ENCODE measurements at regions not wholly inside any gene's neighbourhood (a gene's known extent, or its start where the extent isn't known, plus 50 kb on each side); places are given as distances from the start of the nearest gene placed in this dataset.

DNA sequence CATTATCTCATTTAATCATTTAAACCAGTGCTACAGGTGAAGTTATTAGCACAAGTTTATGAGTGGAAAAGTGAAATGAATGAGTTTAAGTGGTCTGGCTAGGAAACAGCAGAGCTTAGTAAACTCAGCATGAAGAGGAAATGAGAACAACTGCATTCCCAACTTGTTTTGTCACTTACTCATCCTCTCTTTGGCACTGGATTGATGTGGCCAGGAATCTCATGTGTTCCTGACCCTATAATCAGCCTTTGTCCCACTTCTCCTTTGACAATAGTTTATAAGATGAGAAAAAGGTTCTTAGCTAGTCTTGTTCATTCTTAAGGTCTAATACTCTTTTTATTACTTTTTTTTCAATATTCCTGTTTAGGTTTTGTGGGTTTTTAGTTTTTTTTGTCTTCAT is 559.2 kb upstream of the TLE4 start:
- peak; percentile 96 for DNase-seq (ENCODE audit: low read depth)

DNA sequence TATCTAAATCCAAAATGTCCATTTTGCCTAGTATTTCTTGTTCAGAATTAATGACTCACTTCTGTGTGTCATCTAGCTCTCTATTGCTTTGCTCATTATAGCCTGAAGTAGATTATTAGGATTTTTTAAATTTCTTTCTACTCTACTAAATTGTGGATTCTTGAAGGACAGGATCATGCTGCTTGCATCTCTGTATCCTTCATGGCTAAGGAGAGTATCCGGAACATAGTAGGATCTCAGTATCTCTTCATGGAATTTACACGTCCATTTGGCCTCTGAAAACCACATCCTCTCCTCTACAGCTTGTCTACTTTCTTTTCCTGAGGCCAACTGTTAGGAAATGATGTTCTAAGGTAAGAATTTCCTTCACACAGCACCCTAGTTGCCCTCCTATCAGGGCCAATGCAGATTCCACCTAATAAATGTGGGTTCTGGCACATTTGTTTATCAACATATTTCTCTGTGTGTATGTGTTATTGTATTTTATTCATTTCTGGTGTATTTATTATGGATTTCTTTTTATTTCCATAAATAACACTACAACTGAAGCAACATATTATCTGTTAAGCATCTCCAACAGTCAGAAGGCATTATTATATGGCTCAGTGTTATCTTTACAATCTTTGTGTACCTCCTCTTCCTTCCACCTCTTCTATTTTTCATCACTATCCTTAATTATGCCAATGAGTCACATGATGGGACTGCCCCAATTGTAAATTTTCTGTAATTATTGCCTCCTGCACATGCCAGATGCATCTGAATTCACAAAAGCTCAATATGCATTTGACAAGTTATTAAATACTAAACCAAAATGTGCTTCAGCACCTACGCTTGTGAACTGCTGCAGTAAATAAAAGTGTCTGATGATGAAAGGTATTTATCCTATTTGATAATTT is 557.8 kb upstream of the TLE4 start:
- peak; percentile 93 for DNase-seq (ENCODE audit: low read depth)

DNA sequence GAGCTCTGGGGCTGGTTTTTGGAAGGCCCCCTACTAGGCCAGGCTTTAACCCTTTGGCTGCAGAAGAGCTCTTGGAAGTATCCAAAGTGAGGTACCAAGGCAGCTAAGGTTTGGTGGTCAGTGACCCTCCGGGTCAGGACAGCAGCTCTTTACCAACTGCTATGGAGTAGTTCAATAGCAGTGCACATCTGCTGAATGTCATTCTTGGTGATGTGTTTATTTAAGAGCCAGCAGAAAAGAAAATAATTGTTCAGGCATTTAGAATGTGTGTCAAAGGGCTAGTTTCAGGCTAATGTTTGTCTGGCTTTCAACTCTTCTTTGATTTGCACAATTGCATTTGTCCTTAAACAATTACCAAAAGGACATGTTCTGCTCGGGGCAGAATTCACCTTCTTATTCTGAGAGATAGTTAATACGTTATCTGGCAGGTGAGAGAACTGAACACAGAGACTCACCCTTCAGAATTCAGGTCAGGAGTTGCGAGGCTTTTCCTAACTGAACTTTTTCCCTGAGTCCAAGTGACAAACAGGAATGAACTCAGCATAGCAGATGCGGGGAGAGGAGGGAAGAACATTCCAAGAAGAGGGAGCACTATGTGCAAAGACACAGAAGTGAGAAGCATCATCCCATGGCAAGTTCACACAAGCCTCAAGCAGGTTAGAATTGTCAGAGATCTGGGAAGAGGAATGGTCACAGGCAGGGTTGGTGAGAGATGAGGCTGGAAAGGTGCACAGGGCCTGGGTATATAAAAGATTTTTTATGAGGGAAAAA is 556.7 kb upstream of the TLE4 start:
- DNase-seq (ENCODE audit: low read depth) = peak; percentile 69

DNA sequence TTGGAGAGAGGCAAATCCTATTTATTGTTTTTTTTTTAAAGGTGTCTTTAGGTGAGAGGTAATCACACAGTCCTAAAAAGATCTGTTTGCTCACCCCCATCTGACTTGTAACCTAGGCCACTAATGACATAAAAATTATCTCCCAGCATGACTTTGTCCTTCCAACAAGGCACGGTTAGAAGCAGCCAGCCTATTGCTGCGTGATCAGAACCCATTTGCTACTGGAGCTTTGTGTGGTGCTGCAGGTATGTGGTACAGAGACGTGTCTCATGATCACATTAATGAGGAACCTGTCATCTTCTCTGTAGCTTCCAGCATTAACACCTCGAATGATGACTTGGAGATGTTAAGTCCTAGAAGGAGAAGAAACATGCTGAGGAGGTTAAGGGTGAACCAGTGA is 555.8 kb upstream of the TLE4 start:
- no peak for DNase-seq (ENCODE audit: low read depth)

DNA sequence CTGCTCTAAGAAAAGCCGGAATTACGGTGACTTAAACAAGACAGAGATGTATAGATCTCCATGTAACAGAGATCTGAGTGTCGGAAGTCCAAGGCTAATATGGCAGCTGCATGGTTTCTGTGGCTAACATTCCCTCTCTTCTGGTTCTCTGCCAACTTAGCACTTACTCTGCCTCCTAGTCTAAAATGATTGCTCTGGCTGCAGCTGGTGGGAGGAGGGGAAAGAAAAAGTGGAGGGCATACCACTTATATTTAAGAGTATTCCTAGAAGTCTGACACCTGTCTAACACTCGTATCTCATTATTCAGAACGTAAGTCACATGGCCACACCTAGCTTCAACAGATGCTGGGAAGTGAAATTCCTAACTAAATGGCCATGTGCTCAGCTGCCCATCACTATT is 551.5 kb upstream of the TLE4 start:
- no peak for DNase-seq (ENCODE audit: low read depth)

DNA sequence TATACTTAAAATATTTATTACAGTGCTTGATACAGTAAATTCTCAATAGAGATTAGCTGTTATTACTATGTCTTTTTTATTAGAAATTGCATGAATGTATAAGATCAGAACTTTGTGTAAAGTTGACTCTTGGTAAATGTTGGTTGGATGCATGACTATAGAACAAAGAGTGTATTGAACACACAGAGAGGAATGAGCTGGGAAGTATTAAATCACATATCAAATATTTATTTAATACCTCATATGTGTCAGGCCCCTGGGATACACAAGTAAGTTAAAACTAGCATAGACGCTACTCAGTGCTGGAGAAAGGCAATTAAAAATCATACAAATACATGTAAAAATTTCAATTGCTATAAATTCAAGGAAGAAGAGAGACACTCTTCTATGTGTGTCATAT is 550.7 kb upstream of the TLE4 start:
- no peak for DNase-seq (ENCODE audit: low read depth)

DNA sequence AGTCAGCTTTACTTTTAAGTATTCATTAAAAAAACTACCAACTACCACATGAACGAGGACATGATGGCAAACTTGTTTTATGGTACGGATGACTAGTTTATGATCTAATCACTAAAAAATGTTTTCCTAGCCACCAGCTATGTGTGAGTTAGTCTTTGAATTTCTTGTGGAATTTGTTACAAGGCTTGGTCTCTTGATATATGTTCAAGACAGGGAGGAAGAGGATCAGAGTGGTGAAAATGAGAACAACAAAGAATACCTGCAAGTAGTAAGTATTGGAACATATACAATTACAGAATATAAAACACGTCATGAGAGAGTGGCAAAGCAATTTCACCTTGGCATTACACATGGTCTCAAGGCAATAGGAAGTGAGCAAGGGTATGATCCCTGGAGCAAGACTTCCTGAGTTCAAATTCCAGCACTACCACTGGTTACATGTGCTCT is 548.6 kb upstream of the TLE4 start:
- DNase-seq (ENCODE audit: low read depth) = peak; percentile 98

DNA sequence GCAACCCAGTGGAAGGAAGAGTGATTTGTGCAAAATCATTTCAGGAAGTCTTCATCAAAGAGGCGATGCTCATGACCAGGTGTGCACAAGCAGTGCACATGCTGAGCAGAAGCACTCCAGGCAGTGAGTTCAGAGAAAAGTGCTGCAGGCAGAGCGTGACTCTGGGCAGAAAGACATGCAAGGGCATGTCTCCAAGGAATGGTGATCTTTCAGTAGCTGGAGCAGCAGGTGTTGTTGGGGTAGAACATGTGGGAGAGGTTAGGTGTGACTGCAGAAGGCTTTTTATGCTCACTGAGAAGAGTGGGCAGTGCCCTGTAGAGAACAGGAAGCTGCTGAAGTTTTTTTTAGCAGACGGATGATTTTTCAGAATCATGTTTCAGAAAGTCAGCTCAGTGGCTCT is 545.4 kb upstream of the TLE4 start:
- DNase-seq (ENCODE audit: low read depth) = peak; percentile 54

DNA sequence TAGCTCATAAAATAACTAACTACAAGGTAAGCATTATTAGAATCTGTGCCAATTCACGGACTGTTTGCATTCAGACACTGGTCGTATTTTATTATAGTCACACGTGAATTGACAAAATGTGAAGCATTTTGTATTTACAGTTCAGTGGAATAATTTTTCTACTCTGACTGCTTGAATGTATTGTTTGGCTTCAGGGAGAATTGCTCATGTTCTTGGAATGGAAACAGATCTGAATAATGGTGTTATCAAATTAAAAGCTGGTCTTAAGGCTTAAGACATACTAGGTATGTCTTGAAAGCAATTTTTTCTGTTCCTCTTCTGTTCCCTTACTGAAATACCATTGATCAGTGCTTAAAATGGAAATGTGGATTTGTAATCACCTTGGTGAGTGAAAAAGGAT is 543.7 kb upstream of the TLE4 start:
- peak; percentile 94 for DNase-seq (ENCODE audit: low read depth)

DNA sequence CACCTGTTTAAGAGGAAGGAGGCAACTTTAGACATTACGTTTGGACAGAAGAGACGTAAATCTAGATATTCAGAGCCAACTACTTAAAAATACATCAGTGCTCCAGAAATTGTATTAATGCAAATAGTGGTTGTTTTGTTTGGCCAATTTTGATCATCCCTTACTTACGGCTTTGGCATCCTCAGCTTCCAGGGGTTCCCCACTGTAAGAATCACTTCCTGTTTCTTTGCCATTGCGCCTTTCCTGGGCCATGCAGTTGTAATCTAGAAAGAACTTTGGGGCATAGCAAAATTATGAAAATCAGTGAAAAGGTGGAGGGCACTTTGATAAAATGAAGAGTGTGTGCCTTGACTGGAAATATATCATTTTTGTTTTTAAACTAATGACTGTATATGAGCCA is 537.2 kb upstream of the TLE4 start:
- no peak for DNase-seq (ENCODE audit: low read depth)

DNA sequence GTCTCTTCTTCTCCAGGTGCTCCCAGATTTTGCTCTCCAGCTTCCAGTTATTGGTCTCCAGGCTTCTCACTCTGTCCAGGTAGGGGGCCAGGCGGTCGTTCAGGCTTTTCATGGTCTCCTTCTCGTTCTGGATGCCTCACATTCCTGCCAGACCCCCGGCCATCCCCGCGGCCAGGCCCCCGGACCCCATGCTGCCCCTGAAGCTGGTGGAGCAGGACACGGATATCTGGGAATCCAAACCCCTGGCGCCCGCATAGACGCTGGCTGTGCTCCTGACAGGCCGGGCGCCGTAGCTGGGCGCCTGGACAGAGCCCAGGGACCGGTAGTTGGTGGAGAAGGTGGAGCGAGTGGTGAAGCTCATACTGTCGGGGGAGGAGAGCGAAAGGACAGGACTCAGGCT is 534.4 kb upstream of the TLE4 start:
- no peak for DNase-seq (ENCODE audit: low read depth)

DNA sequence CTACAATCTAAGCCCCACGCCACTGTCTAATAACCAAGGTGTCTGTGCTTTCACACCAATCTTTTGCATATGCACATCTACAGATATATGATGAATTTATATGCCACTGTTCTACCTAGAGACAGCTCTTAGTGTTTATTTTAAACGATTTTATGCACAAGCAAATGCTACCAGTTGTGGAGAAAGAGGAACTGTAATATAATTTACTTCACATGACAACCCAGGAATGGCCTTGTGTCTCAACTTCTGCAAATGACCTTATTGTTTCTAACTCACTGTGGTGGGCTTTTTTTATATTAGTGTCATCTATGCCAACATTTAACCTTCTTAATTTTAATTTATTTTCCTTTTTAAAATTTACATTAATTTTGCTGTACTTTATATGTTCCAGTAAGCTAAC is 531.1 kb upstream of the TLE4 start:
- DNase-seq (ENCODE audit: low read depth) = no peak

DNA sequence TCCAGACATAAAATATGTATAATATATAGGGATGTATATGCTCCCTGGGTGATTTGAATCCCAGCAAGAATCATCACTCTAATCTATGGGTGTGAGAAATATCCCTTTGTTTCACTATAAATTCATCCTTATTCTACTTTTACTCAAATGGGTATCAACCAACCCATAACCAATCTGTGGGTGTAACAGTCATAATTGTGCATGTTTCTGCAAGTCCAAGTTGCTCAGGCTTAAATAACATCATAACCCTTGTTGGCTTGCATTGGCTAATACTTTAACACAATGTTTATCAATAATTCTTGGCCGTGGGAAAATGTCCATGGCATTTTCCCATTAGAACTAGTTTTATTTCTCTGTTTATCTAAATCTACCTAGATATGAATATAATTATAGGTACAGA is 530.5 kb upstream of the TLE4 start:
- DNase-seq (ENCODE audit: low read depth) = no peak

DNA sequence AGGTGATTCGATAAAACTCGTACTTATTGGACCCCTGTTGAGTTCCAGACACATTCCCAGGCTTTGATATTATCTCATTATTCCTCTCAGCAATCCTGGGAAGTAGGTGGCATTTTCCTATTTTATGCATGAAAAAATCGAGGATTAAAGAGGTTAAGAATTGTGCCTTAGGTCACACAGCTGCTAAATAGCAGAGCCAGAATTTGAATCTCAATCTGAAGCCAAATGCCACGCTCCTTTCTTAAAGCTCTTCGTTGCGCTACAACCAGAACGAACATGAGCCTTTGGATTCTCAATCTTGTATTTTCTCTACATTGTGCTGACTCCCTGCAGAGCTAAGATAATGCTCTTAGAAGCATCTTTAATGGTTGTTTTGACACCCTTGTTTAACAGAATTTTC is 527.8 kb upstream of the TLE4 start:
- no peak for DNase-seq (ENCODE audit: low read depth)

DNA sequence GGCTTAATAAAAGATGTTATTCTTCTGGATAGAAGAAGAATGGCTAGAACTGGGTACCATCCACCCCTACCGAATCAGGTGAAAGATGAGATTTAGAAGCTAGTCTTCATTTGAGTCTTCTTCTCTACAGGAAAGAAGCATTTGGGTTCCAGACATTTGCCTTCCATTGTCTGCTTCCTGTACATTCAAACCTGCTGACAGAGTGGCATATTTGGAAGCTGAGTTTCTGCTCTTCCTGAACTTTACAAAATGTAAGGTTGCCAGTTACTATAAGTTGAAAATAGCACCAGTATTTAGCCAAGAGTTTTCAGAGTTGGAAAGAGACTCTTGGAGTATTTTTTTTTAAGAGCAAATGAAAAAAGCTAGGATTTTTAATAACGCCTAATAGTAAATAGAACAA is 525.4 kb upstream of the TLE4 start:
- no peak for DNase-seq (ENCODE audit: low read depth)

DNA sequence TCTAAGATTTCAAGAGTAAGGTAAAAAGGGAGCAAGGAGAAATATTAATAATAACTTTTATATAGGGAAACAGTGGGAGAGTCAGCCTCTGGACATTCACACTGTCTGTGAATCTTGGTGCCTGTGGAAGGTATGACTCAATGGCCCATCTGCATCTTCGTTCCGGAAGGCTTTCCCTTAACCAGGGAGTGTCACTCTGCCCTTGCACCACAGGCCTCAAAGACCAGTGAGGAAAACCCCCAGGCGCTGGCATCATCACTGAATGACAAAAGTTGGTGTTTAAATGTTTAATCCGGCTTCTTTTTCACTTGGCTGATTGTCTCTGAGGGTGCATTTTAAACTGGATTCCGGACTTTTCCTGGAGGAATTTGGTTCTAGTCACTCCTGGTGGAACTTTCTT is 522.4 kb upstream of the TLE4 start:
- DNase-seq (ENCODE audit: low read depth) = peak; percentile 94

DNA sequence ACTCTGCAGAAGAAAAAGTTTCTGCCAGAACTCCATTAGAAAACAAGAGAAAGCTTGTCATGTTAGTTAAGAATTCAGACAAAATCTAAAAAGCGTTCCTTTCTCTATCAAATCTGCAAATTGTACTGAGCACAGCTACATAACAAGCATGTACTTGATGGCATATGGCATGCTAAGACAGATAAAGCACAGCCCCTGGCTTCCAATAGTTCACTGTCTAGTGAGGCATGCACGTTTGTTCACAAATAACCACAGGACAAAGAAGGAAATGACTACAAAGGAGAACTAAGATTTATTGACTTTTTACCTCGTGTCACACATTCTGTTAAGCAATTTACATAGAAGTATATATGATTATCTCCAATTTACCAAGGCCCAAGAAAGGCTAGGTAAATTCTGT is 518.2 kb upstream of the TLE4 start:
- peak; percentile 79 for DNase-seq (ENCODE audit: low read depth)

DNA sequence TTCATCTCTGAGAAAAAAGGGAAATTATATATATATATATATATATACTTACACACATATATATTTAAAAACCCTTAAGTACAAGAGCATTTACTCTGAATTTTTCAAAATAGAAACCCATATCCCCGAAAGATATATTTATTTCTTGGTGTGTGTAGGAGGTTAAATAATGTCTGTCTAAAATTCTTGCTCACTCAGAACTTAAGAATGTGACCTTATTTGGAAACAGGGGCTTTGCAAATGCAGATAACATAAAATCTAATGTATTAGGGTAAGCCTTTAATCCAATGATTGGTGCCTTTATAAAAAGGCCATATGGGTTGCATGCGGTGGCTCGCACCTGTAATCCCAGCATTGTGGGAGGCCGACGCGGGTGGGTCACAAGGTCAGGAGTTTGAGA is 517.3 kb upstream of the TLE4 start:
- DNase-seq (ENCODE audit: low read depth) = peak; percentile 68

DNA sequence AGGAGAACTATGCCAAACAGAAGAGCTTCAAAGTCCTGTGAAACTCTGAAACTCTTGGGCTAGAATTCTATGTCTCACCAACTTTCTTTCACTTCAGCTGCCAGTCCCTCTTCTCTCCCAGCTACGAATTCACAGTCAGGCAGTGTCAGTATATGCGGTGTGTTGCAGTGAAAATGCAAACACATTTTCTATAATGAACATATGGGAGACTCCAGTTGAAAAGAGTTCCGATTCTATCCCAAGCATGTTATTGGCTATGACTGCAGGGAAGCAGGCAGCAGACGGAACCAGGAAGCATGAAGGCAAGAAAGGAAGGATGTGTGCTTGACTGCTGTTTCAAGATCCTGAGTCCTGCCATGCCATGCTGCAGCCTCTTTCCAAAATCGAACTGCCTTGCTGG is 515.7 kb upstream of the TLE4 start:
- DNase-seq (ENCODE audit: low read depth) = no peak

DNA sequence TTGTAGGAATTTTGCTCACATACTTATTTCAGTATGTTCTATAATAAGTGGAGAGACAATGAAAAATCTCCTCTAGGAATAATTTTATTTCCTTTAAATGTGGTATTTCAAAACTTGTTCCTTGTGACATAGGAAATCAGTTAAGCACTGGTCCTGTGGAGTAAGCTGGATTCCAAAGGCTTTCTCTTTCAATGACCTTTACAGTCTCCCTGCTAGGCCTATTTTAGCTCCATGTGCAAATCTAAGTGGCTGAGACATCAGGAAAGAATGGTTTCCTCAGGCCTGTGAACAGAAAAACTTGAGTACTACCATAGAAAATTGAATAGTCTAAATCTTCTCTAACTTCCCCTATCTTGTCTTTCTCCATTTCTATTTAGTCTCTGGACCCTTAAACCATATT is 514.2 kb upstream of the TLE4 start:
- no peak for DNase-seq (ENCODE audit: low read depth)

DNA sequence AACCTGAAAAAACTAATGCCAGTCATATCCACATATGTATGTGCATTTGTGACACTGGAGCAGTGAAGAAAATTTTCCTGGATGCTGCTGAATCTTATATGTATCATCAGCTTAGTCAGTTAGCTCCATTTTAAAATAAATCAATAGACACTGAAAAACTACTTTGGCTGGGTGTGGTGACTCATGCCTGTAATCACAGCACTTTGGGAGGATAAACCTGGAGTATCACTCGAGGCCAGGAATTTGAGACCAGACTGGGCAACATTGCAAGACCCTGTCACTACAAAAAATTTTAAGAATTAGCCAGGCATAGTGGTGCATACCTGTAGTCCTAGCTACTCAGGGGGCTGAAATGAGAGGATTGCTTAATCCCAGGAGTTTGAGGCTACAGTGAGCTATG is 511.0 kb upstream of the TLE4 start:
- DNase-seq (ENCODE audit: low read depth) = peak; percentile 83

DNA sequence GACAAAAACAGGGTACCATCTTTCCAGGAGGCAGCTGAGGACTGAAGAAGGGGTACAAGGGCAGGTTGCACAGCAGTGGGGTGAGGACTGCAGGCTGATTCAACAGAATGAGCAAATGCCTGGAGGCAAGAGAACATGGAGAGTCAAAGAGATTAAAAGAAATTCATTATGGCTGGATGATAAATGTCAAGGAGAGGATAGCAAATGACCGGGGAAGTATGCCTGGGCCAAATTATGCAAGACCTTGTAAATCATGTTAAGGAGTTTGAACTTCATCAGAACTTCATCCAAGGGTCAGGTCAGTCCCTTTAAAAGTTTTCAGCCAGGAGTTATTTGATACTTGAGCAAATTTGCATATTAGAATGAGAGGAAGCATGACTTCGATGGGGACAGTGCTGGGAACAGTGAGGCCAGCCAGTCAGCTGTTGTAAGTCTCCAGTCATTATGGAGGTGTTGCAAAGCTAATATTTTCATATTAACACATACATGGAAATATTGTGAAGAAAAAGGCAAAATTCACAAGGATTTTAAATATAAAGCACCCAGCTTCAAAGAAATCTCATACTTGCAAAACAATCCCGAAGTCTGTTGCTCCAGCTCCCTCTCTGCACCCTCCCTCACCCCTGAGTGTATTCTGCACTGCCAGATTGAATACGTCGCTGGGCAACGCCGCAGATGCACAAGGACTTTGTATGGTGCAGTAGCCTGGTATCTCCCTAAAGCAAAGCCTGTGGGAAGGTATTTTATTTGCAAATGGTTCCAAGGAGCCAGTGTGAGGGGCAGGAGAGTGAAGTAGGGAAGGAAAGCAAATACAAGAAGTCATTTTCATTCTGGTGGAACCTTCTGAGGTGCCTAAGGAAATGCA is 509.8 kb upstream of the TLE4 start:
- peak; percentile 97 for DNase-seq (ENCODE audit: low read depth)

Data from M059J (cell line).